H1 (cell line): ENCODE measurements at regions not wholly inside any gene's neighbourhood (a gene's known extent, or its start where the extent isn't known, plus 50 kb on each side); places are given as distances from the start of the nearest gene placed in this dataset.

Source experiments
- YY1 ChIP-seq: IDR thresholded peaks from 2 replicates; pipeline ENCODE4 v1.6.1; 2011; ENCODE audit warnings: low read depth, mild to moderate bottlenecking, low read length
- TF ChIP-seq, protein P1 (sequence below): IDR thresholded peaks from 2 replicates; pipeline ENCODE4 v1.6.1; 2011; ENCODE audit warnings: low read length, improper control_type of control experiment
- TF ChIP-seq, protein P2 (sequence below), 3 experiments: IDR thresholded peaks; 1 replicate in 2 of 3; 2 replicates in 1 of 3; pipeline versions ENCODE4 v1.5.1 to v1.6.1; 2011; ENCODE audit warnings: low read length in 3 of 3, mild to moderate bottlenecking in 3 of 3, inconsistent platforms in 2 of 3, low read depth in 1 of 3, moderate library complexity in 1 of 3; ENCODE audit not compliant: insufficient read depth in 1 of 3; ENCODE audit errors: control extremely low read depth in 1 of 3

- TF ChIP-seq, protein P1, sequence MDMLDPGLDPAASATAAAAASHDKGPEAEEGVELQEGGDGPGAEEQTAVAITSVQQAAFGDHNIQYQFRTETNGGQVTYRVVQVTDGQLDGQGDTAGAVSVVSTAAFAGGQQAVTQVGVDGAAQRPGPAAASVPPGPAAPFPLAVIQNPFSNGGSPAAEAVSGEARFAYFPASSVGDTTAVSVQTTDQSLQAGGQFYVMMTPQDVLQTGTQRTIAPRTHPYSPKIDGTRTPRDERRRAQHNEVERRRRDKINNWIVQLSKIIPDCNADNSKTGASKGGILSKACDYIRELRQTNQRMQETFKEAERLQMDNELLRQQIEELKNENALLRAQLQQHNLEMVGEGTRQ = no peak
- TF ChIP-seq, protein P2, sequence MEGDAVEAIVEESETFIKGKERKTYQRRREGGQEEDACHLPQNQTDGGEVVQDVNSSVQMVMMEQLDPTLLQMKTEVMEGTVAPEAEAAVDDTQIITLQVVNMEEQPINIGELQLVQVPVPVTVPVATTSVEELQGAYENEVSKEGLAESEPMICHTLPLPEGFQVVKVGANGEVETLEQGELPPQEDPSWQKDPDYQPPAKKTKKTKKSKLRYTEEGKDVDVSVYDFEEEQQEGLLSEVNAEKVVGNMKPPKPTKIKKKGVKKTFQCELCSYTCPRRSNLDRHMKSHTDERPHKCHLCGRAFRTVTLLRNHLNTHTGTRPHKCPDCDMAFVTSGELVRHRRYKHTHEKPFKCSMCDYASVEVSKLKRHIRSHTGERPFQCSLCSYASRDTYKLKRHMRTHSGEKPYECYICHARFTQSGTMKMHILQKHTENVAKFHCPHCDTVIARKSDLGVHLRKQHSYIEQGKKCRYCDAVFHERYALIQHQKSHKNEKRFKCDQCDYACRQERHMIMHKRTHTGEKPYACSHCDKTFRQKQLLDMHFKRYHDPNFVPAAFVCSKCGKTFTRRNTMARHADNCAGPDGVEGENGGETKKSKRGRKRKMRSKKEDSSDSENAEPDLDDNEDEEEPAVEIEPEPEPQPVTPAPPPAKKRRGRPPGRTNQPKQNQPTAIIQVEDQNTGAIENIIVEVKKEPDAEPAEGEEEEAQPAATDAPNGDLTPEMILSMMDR (IDR thresholded peaks at IDR 0.05; ENCODE audit: control extremely low read depth in 1 of 3, insufficient read depth in 1 of 3, low read depth in 1 of 3, low read length in 3 of 3) = no peak
- TF ChIP-seq YY1 = no peak
Measured at GRCh38 chr19:28868836-28869235, 344.1 kb downstream of the UQCRFS1 start (continued).
